ENCODE measurements at regions not wholly inside any gene's neighbourhood (a gene's known extent, or its start where the extent isn't known, plus 50 kb on each side); places are given as distances from the start of the nearest gene placed in this dataset.

DNA sequence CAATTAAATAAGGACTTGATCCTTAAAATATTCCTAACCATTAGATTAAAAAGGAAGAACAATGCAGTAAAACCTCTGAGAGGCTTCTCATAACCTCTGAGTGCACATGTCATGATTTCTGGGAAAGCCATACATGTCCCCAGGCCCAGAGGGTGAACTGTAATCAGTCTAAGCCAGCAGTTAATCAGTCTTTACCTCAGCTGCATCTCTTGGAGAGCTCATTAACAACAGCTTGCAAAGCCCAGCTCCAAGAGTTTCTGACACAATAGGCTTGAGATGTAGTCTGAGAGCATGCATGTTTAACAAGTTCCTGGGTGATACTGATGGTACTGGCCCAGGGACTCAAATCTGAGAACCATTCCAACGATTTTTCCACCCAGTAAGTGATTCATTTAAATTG lies 392.1 kb downstream of the DNAH5 start:
- H3K27me3 ChIP-seq = no peaks in the 10 kb centered on the region
- H3K27ac ChIP-seq = no peak overlapping the region
- no peaks in the 10 kb centered on the region for H3K36me3 ChIP-seq
- no peak overlapping the region for H3K4me3 ChIP-seq
- no peak for DNase-seq (ENCODE audit: low spot score in 2 of 2)
- H3K9me3 ChIP-seq = no peaks in the 10 kb centered on the region
- H3K4me1 ChIP-seq = no peaks in the 10 kb centered on the region
- TF ChIP-seq CTCF (IDR thresholded peaks at IDR 0.05) (no peak), POLR2A (IDR thresholded peaks at IDR 0.05) (no peak), POLR2AphosphoS5 (IDR thresholded peaks at IDR 0.05) (no peak)
- intact Hi-C loops (cut with DNase I; ENCODE audit: low total_unique reads) = no loop called here

- no peak for DNase-seq (ENCODE audit: low spot score in 2 of 2)
- Histone ChIP-seq H3K4me1 (no peaks in the 10 kb centered on the region), H3K9me3 (no peaks in the 10 kb centered on the region), H3K27ac (no peak overlapping the region), H3K4me3 (no peak overlapping the region), H3K36me3 (no peaks in the 10 kb centered on the region), H3K27me3 (no peaks in the 10 kb centered on the region)
- TF ChIP-seq CTCF (IDR thresholded peaks at IDR 0.05) (no peak), POLR2AphosphoS5 (IDR thresholded peaks at IDR 0.05) (no peak), POLR2A (IDR thresholded peaks at IDR 0.05) (no peak)
- intact Hi-C loops (cut with DNase I; ENCODE audit: low total_unique reads) = no loop called here
Observed at GRCh38 chr5:13551645-13552044, 392.8 kb downstream of the DNAH5 start.

DNA sequence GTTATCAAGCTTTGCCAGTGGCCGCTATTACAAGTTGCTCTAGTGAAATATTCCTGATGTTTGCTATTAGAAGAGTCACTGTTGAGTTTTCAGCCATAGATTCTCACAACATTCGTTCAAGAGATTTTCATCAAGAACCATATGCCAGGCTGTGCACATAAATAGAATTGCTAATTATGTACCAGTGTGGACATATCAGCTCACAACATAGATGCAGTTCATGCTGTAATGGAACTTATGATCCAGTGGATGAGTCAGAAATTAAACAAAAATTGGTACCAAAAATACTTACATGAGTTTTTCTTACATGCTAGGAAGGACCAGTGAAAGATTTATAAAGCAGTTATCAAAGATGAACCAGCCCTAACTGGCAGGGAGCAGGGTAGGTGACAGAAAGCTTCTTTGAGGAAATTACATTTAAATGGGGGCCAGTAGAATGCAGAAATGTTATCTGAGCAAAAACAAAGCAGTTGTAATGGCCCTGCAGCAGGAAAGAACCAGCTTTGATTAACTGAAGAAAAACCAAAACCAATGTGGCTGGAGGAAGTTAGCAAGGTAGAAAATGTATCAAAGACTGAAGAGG lies 404.2 kb downstream of the DNAH5 start:
- intact Hi-C loops (cut with DNase I; ENCODE audit: low total_unique reads) = no loop called here
- H3K27ac ChIP-seq = no peak overlapping the region
- H3K27me3 ChIP-seq = no peaks in the 10 kb centered on the region
- no peak overlapping the region for H3K4me3 ChIP-seq
- H3K36me3 ChIP-seq = no peaks in the 10 kb centered on the region
- no peak for TF ChIP-seq POLR2A (IDR thresholded peaks at IDR 0.05)
- no peak for TF ChIP-seq CTCF (IDR thresholded peaks at IDR 0.05)
- no peaks in the 10 kb centered on the region for H3K4me1 ChIP-seq
- no peak for DNase-seq (ENCODE audit: low spot score in 2 of 2)
- H3K9me3 ChIP-seq = no peaks in the 10 kb centered on the region

- Histone ChIP-seq H3K27ac (no peak overlapping the region), H3K4me3 (no peak overlapping the region), H3K4me1 (no peaks in the 10 kb centered on the region), H3K27me3 (no peaks in the 10 kb centered on the region), H3K9me3 (no peaks in the 10 kb centered on the region), H3K36me3 (no peaks in the 10 kb centered on the region)
- intact Hi-C loops (cut with DNase I; ENCODE audit: low total_unique reads) = no loop called here
- DNase-seq (ENCODE audit: low spot score in 2 of 2) = no peak
- TF ChIP-seq POLR2AphosphoS5 (IDR thresholded peaks at IDR 0.05) = no peak
- no peak for TF ChIP-seq CTCF (IDR thresholded peaks at IDR 0.05)
- TF ChIP-seq POLR2A (IDR thresholded peaks at IDR 0.05) = no peak
Observed at GRCh38 chr5:13536933-13537332, 407.6 kb downstream of the DNAH5 start.

GRCh38 chr5:13533833-13534232 lies 410.7 kb downstream of the DNAH5 start:
- no peak overlapping the region for H3K4me3 ChIP-seq
- TF ChIP-seq POLR2A (IDR thresholded peaks at IDR 0.05) (no peak), POLR2AphosphoS5 (IDR thresholded peaks at IDR 0.05) (no peak), CTCF (IDR thresholded peaks at IDR 0.05) (no peak)
- no peaks in the 10 kb centered on the region for H3K36me3 ChIP-seq
- no peaks in the 10 kb centered on the region for H3K4me1 ChIP-seq
- no peak for DNase-seq (ENCODE audit: low spot score in 2 of 2)
- H3K27me3 ChIP-seq = no peaks in the 10 kb centered on the region
- intact Hi-C loops (cut with DNase I; ENCODE audit: low total_unique reads) = no loop called here
- no peaks in the 10 kb centered on the region for H3K9me3 ChIP-seq
- no peak overlapping the region for H3K27ac ChIP-seq

Data from breast epithelium (tissue), 4 donors.